ENCODE measurements at regions not wholly inside any gene's neighbourhood (a gene's known extent, or its start where the extent isn't known, plus 50 kb on each side); places are given as distances from the start of the nearest gene placed in this dataset.

GRCh38 chr4:183026701-183027100 lies 72.4 kb upstream of the WWC2 start:
- in situ Hi-C loops (cut with MboI; ENCODE audit: low pct_unique_long_range_greater_than_20kb, low sequenced_read_pairs, unreplicated experiment) = no loop called here
- no peak for DNase-seq (ENCODE audit: low spot score)
- TF ChIP-seq CTCF (IDR thresholded peaks at IDR 0.05; ENCODE audit: extremely low read depth, insufficient read depth, missing control alignments) = no peak

- in situ Hi-C loops (cut with MboI; ENCODE audit: low pct_unique_long_range_greater_than_20kb, low sequenced_read_pairs, unreplicated experiment) = no loop called here
- DNase-seq (ENCODE audit: low spot score) = no peak
- no peak for TF ChIP-seq CTCF (IDR thresholded peaks at IDR 0.05; ENCODE audit: extremely low read depth, insufficient read depth, missing control alignments)
Measured at GRCh38 chr4:183022617-183023016, 76.4 kb upstream of the WWC2 start.

GRCh38 chr4:183017962-183018361 lies 81.1 kb upstream of the WWC2 start:
- no peak for DNase-seq (ENCODE audit: low spot score)
- no peak for TF ChIP-seq CTCF (IDR thresholded peaks at IDR 0.05; ENCODE audit: extremely low read depth, insufficient read depth, missing control alignments)
- in situ Hi-C loops (cut with MboI; ENCODE audit: low pct_unique_long_range_greater_than_20kb, low sequenced_read_pairs, unreplicated experiment) = no loop called here

GRCh38 chr4:183014361-183015084 lies 84.5 kb upstream of the WWC2 start:
- no peak for DNase-seq (ENCODE audit: low spot score)
- in situ Hi-C loops (cut with MboI; ENCODE audit: low pct_unique_long_range_greater_than_20kb, low sequenced_read_pairs, unreplicated experiment) = no loop called here

GRCh38 chr4:183013730-183014002 lies 85.4 kb upstream of the WWC2 start:
- no peak for TF ChIP-seq CTCF (IDR thresholded peaks at IDR 0.05; ENCODE audit: extremely low read depth, insufficient read depth, missing control alignments)
- in situ Hi-C loops (cut with MboI; ENCODE audit: low pct_unique_long_range_greater_than_20kb, low sequenced_read_pairs, unreplicated experiment) = no loop called here
- DNase-seq (ENCODE audit: low spot score) = no peak

More at GRCh38 chr4:183014361-183015084, 84.5 kb upstream of the WWC2 start:
- no peak for TF ChIP-seq CTCF (IDR thresholded peaks at IDR 0.05; ENCODE audit: extremely low read depth, insufficient read depth, missing control alignments)

GRCh38 chr4:183012879-183013729 lies 86.0 kb upstream of the WWC2 start:
- DNase-seq (ENCODE audit: low spot score) = no peak
- no peak for TF ChIP-seq CTCF (IDR thresholded peaks at IDR 0.05; ENCODE audit: extremely low read depth, insufficient read depth, missing control alignments)
- in situ Hi-C loops (cut with MboI; ENCODE audit: low pct_unique_long_range_greater_than_20kb, low sequenced_read_pairs, unreplicated experiment) = no loop called here
